ENCODE measurements at regions not wholly inside any gene's neighbourhood (a gene's known extent, or its start where the extent isn't known, plus 50 kb on each side); places are given as distances from the start of the nearest gene placed in this dataset.

DNA sequence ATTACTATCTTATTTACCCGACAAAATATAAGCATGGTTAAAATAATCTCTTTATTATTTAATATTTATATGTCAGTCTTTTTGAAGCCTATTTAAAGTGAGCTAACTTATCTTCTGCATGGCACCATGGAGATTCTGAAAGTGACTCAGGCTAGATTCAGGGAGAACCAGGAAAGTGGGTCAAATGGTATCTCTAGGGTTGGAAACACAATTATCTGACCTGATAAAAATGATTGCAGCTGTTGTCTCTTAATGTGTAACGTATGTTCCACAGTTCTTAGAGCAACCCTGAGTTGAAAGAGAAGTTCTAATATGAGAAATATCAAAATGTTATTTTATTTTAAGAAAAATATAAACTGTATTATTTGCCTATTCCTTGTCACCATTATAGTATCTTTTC lies 143.1 kb upstream of the CARD18 start:
- TF ChIP-seq EZH2 (IDR thresholded peaks at IDR 0.05; ENCODE audit: insufficient read depth, poor library complexity, severe bottlenecking) = no peak
- TF ChIP-seq EZH2phosphoT487 (IDR thresholded peaks at IDR 0.05; ENCODE audit: insufficient read depth, low read depth) = no peak
